NCI-H2171 treated with DMSO at 0.1 percent for 48 hours (cell line): ENCODE measurements at regions not wholly inside any gene's neighbourhood (a gene's known extent, or its start where the extent isn't known, plus 50 kb on each side); places are given as distances from the start of the nearest gene placed in this dataset.
"Not testable (repeated sequence)": the region's sequence is repeated elsewhere in the genome, so short reads cannot be mapped to it uniquely, and the experiment has no call there.

Experiments used
- DNase-seq: peaks from one replicate; lab custom pipeline; 2025; lab: John Stamatoyannopoulos, UW

- DNase-seq: no peak
These were observed 80.8 kb upstream of the RNU6-1 start for GRCh38 chr15:67920524-67921240.

GRCh38 chr15:67922106-67922675, 82.3 kb upstream of the RNU6-1 start:
- DNase-seq: no peak

GRCh38 chr15:67922971-67923945, 83.4 kb upstream of the RNU6-1 start:
- peak; percentile 36 for DNase-seq

- no peak for DNase-seq
These were observed 84.6 kb upstream of the RNU6-1 start for GRCh38 chr15:67924359-67924974.

GRCh38 chr15:67925182-67925581, 85.3 kb upstream of the RNU6-1 start:
- DNase-seq: no peak

GRCh38 chr15:67927501-67928168, 87.8 kb upstream of the RNU6-1 start:
- no peak for DNase-seq

GRCh38 chr15:67928666-67929065, 88.8 kb upstream of the RNU6-1 start:
- no peak for DNase-seq

GRCh38 chr15:67930720-67931119, 90.9 kb upstream of the RNU6-1 start:
- DNase-seq: no peak

GRCh38 chr15:67931861-67932260, 92.0 kb upstream of the RNU6-1 start:
- no peak for DNase-seq

- not testable (repeated sequence) for DNase-seq
These were observed 94.3 kb upstream of the RNU6-1 start for GRCh38 chr15:67934126-67934525.

GRCh38 chr15:67935244-67935643, 95.4 kb upstream of the RNU6-1 start:
- no peak for DNase-seq

- no peak for DNase-seq
These were observed 96.4 kb upstream of the RNU6-1 start for GRCh38 chr15:67936258-67936657.

GRCh38 chr15:67937153-67937761, 97.4 kb upstream of the RNU6-1 start:
- no peak for DNase-seq

GRCh38 chr15:67939179-67939578, 99.3 kb upstream of the RNU6-1 start:
- not testable (repeated sequence) for DNase-seq

GRCh38 chr15:67939588-67940323, 99.9 kb upstream of the RNU6-1 start:
- not testable (repeated sequence) for DNase-seq

GRCh38 chr15:67940324-67940719, 100.5 kb upstream of the RNU6-1 start:
- no peak for DNase-seq

- DNase-seq: no peak
These were observed 101.9 kb upstream of the RNU6-1 start for GRCh38 chr15:67941648-67942310.

- no peak for DNase-seq
These were observed 103.6 kb upstream of the RNU6-1 start for GRCh38 chr15:67943475-67943874.

GRCh38 chr15:67944010-67944641, 104.3 kb upstream of the RNU6-1 start:
- no peak for DNase-seq
